ENCODE measurements at regions not wholly inside any gene's neighbourhood (a gene's known extent, or its start where the extent isn't known, plus 50 kb on each side); places are given as distances from the start of the nearest gene placed in this dataset.

- TF ChIP-seq REST (IDR thresholded peaks at IDR 0.05; ENCODE audit: low read depth) (no peak), EP300 (IDR thresholded peaks at IDR 0.05; ENCODE audit: borderline replicate concordance) (no peak), EGR1 (IDR thresholded peaks at IDR 0.05) (no peak), TEAD4 (IDR thresholded peaks at IDR 0.05) (no peak)
Observed at GRCh38 chr5:107314330-107314729, 356.4 kb downstream of the EFNA5 start.

GRCh38 chr5:107313921-107314320, 356.8 kb downstream of the EFNA5 start:
- TF ChIP-seq MAX (IDR thresholded peaks at IDR 0.05) (no peak), TEAD4 (IDR thresholded peaks at IDR 0.05) (no peak)

GRCh38 chr5:107313098-107313497, 357.6 kb downstream of the EFNA5 start:
- no peak for TF ChIP-seq RAD21 (IDR thresholded peaks at IDR 0.05; ENCODE audit: low read depth)
- no peak for TF ChIP-seq FOXM1 (IDR thresholded peaks at IDR 0.05; ENCODE audit: borderline replicate concordance, low read depth)
- TF ChIP-seq TAF1 (IDR thresholded peaks at IDR 0.05; ENCODE audit: low read depth): no peak
- no peak for TF ChIP-seq YY1 (IDR thresholded peaks at IDR 0.05; ENCODE audit: low read depth)
- no peak for TF ChIP-seq MAX (IDR thresholded peaks at IDR 0.05)

- no peak for TF ChIP-seq CEBPB (IDR thresholded peaks at IDR 0.05)
- no peak for TF ChIP-seq MAX (IDR thresholded peaks at IDR 0.05)
- TF ChIP-seq EGR1 (IDR thresholded peaks at IDR 0.05): no peak
- no peak for TF ChIP-seq TAF1 (IDR thresholded peaks at IDR 0.05; ENCODE audit: low read depth)
- TF ChIP-seq NFIC (IDR thresholded peaks at IDR 0.05): no peak
- no peak for TF ChIP-seq EP300 (IDR thresholded peaks at IDR 0.05; ENCODE audit: borderline replicate concordance)
- no peak for TF ChIP-seq FOXM1 (IDR thresholded peaks at IDR 0.05; ENCODE audit: borderline replicate concordance, low read depth)
- no peak for TF ChIP-seq RAD21 (IDR thresholded peaks at IDR 0.05; ENCODE audit: low read depth)
- no peak for TF ChIP-seq ZBTB7A (IDR thresholded peaks at IDR 0.05; ENCODE audit: low read depth)
- TF ChIP-seq CREB1 (IDR thresholded peaks at IDR 0.05; ENCODE audit: low read depth): no peak
- TF ChIP-seq YY1 (IDR thresholded peaks at IDR 0.05; ENCODE audit: low read depth): no peak
- no peak for TF ChIP-seq TEAD4 (IDR thresholded peaks at IDR 0.05)
- no peak for TF ChIP-seq USF1 (IDR thresholded peaks at IDR 0.05)
- TF ChIP-seq TCF12 (IDR thresholded peaks at IDR 0.05; ENCODE audit: low read depth): no peak
Observed at GRCh38 chr5:107310181-107310580, 360.6 kb downstream of the EFNA5 start.

GRCh38 chr5:107306594-107306993, 364.1 kb downstream of the EFNA5 start:
- no peak for TF ChIP-seq USF1 (IDR thresholded peaks at IDR 0.05)
- no peak for TF ChIP-seq MAX (IDR thresholded peaks at IDR 0.05)
- TF ChIP-seq NFIC (IDR thresholded peaks at IDR 0.05): no peak
- no peak for TF ChIP-seq REST (IDR thresholded peaks at IDR 0.05; ENCODE audit: low read depth)
- no peak for TF ChIP-seq ZBTB7A (IDR thresholded peaks at IDR 0.05; ENCODE audit: low read depth)
- no peak for TF ChIP-seq CREB1 (IDR thresholded peaks at IDR 0.05; ENCODE audit: low read depth)
- no peak for TF ChIP-seq YY1 (IDR thresholded peaks at IDR 0.05; ENCODE audit: low read depth)
- no peak for TF ChIP-seq RAD21 (IDR thresholded peaks at IDR 0.05; ENCODE audit: low read depth)

GRCh38 chr5:107306002-107306401, 364.7 kb downstream of the EFNA5 start:
- no peak for TF ChIP-seq CREB1 (IDR thresholded peaks at IDR 0.05; ENCODE audit: low read depth)
- no peak for TF ChIP-seq EGR1 (IDR thresholded peaks at IDR 0.05)
- TF ChIP-seq REST (IDR thresholded peaks at IDR 0.05; ENCODE audit: low read depth): no peak
- TF ChIP-seq ZBTB7A (IDR thresholded peaks at IDR 0.05; ENCODE audit: low read depth): no peak
- no peak for TF ChIP-seq USF1 (IDR thresholded peaks at IDR 0.05)
- no peak for TF ChIP-seq TEAD4 (IDR thresholded peaks at IDR 0.05)
- TF ChIP-seq TAF1 (IDR thresholded peaks at IDR 0.05; ENCODE audit: low read depth): no peak
- TF ChIP-seq EP300 (IDR thresholded peaks at IDR 0.05; ENCODE audit: borderline replicate concordance): no peak
- TF ChIP-seq TCF12 (IDR thresholded peaks at IDR 0.05; ENCODE audit: low read depth): no peak
- no peak for TF ChIP-seq CEBPB (IDR thresholded peaks at IDR 0.05)
- no peak for TF ChIP-seq NFIC (IDR thresholded peaks at IDR 0.05)
- TF ChIP-seq RAD21 (IDR thresholded peaks at IDR 0.05; ENCODE audit: low read depth): no peak
- no peak for TF ChIP-seq YY1 (IDR thresholded peaks at IDR 0.05; ENCODE audit: low read depth)
- TF ChIP-seq FOXM1 (IDR thresholded peaks at IDR 0.05; ENCODE audit: borderline replicate concordance, low read depth): no peak
- no peak for TF ChIP-seq MAX (IDR thresholded peaks at IDR 0.05)
